Liver (tissue), 3 donors: ENCODE measurements at regions not wholly inside any gene's neighbourhood (a gene's known extent, or its start where the extent isn't known, plus 50 kb on each side); places are given as distances from the start of the nearest gene placed in this dataset.

Source experiments
- CTCF ChIP-seq: fragments of 150-350 bp; IDR thresholded peaks from 2 replicates; pipeline ENCODE4 v1.5.1; 2017; ENCODE audit warnings: improper control_type of control experiment, low read depth, low read length; ENCODE audit not compliant: missing input control
- EGR1 ChIP-seq, 2 donors: IDR thresholded peaks; 2 replicates each; pipeline ENCODE4 v1.6.1; 2016 to 2018; ENCODE audit warnings: antibody characterized with exemption in 2 of 2, low read depth in 2 of 2
- GABPA ChIP-seq, 2 donors: IDR thresholded peaks in 1 of 2; conservative IDR thresholded peaks in 1 of 2; 2 replicates each; pipeline ENCODE4 v1.6.1; 2016; ENCODE audit warnings: antibody characterized with exemption in 2 of 2, mild to moderate bottlenecking in 1 of 2, moderate library complexity in 1 of 2
- JUND ChIP-seq, 2 donors: IDR thresholded peaks; 2 replicates each; pipeline ENCODE4 v1.6.1; 2016; ENCODE audit warnings: antibody characterized with exemption in 2 of 2
- RXRA ChIP-seq, 2 donors: IDR thresholded peaks; 2 replicates each; pipeline ENCODE4 v1.6.1; 2017 to 2018; ENCODE audit warnings: antibody characterized with exemption in 2 of 2, mild to moderate bottlenecking in 1 of 2
- SP1 ChIP-seq: IDR thresholded peaks from 2 replicates; pipeline ENCODE4 v1.6.1; 2018; ENCODE audit warnings: antibody characterized with exemption, mild to moderate bottlenecking
- YY1 ChIP-seq: IDR thresholded peaks from 2 replicates; pipeline ENCODE4 v1.6.1; 2016; ENCODE audit warnings: antibody characterized with exemption, mild to moderate bottlenecking
- donor health status: healthy.
- donor health status: healthy.

GRCh38 chr4:30653291-30653690 is 66.9 kb upstream of the PCDH7 start:
- no peak for TF ChIP-seq CTCF
- no peak for TF ChIP-seq YY1
- TF ChIP-seq RXRA (IDR thresholded peaks at IDR 0.05): no peak
- no peak for TF ChIP-seq EGR1 (IDR thresholded peaks at IDR 0.05; ENCODE audit: low read depth in 2 of 2)
- no peak for TF ChIP-seq SP1
- TF ChIP-seq GABPA (IDR thresholded peaks at IDR 0.05 in 1 of 2, conservative IDR thresholded peaks at IDR 0.05 in 1 of 2): no peak
- TF ChIP-seq JUND (IDR thresholded peaks at IDR 0.05): no peak
